Memory B cell (primary cell): ENCODE measurements at regions not wholly inside any gene's neighbourhood (a gene's known extent, or its start where the extent isn't known, plus 50 kb on each side); places are given as distances from the start of the nearest gene placed in this dataset.

Source experiments
- ATAC-seq: fragments of 150-1000 bp; cut with Tn5 transposase; 2 replicates; pipeline ENCODE4 v1.10.0; 2021; ENCODE audit warnings: low read depth, mild to moderate bottlenecking, moderate library complexity
- DNase-seq, 2 donors: peaks; one replicate each; pipeline ENCODE4 v3.0.0; 2022; ENCODE audit warnings: low spot score in 2 of 2
- H3K27ac Mint-ChIP-seq: one replicate; pipeline ENCODE4 v1.8.0; 2022; ENCODE audit warnings: mild to moderate bottlenecking, moderate library complexity, mixed read lengths
- H3K27me3 Mint-ChIP-seq: one replicate; pipeline ENCODE4 v1.8.0; 2022; ENCODE audit warnings: mixed read lengths
- H3K36me3 Mint-ChIP-seq: one replicate; pipeline ENCODE4 v1.8.0; 2022; ENCODE audit warnings: mild to moderate bottlenecking, mixed read lengths
- H3K4me1 Mint-ChIP-seq: one replicate; pipeline ENCODE4 v1.8.0; 2022; ENCODE audit warnings: mixed read lengths
- H3K4me3 Mint-ChIP-seq: one replicate; pipeline ENCODE4 v1.8.0; 2022; ENCODE audit warnings: mild to moderate bottlenecking, moderate library complexity, mixed read lengths
- H3K9me3 Mint-ChIP-seq: one replicate; pipeline ENCODE4 v1.8.0; 2022; ENCODE audit warnings: mixed read lengths

DNA sequence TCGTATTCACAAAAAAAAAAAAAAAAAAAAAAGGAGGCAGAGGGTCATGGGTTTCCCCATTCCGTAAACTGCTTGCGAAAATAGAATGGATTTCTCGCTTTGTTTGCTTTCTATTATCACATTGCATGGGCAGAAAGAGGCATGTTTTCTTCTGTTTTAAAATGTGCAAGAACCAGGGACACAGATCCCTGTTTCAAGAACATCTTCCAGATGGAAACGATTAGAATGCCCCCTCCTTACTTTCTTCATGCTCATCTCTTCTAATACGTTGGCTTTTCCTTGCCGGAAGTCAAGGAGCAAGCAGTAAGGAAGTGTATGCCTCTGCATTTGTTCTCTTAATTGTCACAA is 51.0 kb upstream of the ZNF516 start:
- ATAC-seq: no peak
- Mint-ChIP-seq H3K27ac (no peak overlapping the region), H3K36me3 (no peaks in the 10 kb centered on the region), H3K4me1 (no peaks in the 10 kb centered on the region), H3K9me3 (peaks cover 3% of the 10 kb centered on the region), H3K4me3 (no peak overlapping the region), H3K27me3 (peaks cover 5% of the 10 kb centered on the region)
- no peak for DNase-seq

DNA sequence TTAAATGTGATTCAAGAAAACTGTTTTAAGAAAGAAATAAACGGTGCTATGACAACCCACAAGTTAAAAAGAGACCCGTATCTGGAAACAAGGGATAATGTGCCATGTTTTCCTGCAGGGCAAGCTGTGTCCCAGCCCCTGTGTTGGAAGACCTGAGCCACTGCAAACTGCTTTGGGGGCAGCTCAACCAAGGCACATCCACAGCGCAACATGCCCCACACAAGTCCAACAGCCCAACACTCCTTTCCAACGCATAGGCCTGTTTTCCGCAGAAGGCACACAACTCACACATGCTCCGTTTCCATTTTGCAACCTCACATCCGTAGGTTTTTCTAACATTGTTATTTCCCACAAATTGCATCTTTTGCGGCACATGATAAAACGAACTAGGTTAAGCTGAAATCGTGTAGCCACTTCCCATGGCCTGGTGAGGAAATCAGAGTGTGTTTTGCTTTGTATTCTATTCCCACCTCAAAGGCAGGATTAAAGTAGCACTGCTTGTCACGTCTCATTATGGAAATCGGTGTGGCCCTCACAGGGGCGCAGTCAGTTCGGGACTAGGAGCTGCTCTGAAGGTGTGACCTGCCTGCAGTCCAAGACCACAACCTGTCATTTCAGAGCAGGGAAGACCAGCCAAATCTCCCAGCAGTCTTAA is 50.5 kb upstream of the ZNF516 start:
- Mint-ChIP-seq H3K27me3 (peaks cover 5% of the 10 kb centered on the region), H3K9me3 (peaks cover 3% of the 10 kb centered on the region), H3K27ac (no peak overlapping the region), H3K4me1 (no peaks in the 10 kb centered on the region), H3K36me3 (no peaks in the 10 kb centered on the region), H3K4me3 (no peak overlapping the region)
- no peak for DNase-seq
- ATAC-seq: no peak

DNA sequence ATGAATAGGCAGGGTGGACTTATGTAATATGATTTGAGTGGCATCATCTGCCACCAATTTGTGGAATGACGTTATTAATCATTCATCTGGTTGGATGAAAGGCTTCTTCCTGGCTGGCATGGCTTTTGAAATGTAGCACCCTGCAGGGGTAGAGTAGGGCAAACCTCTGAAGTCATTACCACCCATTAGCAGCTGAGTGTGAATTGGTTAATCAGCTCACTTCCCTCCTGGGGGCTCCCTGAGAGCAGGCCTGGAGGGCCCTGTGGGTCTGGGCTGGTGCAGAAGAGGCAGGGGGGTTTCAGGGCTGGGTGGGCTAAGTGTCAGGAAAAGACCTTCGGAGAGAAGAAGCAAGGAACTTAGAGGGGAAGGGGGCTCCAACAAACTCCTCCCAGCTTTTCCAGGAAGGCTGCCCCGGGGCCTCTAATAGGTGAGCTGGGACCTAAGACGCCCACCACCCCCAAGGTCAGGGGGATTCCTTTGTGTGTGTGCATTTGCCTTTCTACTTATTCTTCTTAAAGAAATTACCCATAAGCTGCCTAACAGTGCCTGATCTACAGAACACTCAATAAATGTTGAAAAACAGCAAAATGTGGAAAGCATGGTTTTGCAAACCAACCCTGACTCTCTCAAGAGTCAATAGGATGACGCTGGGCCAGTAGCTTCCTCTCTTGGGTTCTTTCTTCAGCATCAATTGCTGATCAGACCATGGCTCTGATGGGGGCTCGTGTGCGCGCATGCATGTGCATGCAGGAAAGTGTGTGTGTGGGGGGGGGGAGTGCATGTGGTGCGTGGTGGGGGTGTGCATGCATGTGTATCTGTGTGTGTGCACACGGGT is 49.7 kb upstream of the ZNF516 start:
- no peak for DNase-seq
- Mint-ChIP-seq H3K36me3 (no peaks in the 10 kb centered on the region), H3K27me3 (peaks cover 6% of the 10 kb centered on the region), H3K9me3 (peaks cover 3% of the 10 kb centered on the region), H3K4me1 (no peaks in the 10 kb centered on the region), H3K4me3 (no peak overlapping the region), H3K27ac (no peak overlapping the region)
- ATAC-seq: no peak
